Neural progenitor cell (in vitro differentiated cells): ENCODE measurements at regions not wholly inside any gene's neighbourhood (a gene's known extent, or its start where the extent isn't known, plus 50 kb on each side); places are given as distances from the start of the nearest gene placed in this dataset.

Experiments
- EZH2phosphoT487 ChIP-seq: fragments of 200-600 bp; sonication (generic); IDR thresholded peaks from 2 replicates; pipeline ENCODE4 v1.6.1; 2017; ENCODE audit warnings: antibody characterized with exemption
- TF ChIP-seq, protein P1 (sequence below): fragments of 200-600 bp; sonication (generic); IDR thresholded peaks from 2 replicates; pipeline ENCODE4 v1.5.1; 2017; ENCODE audit warnings: antibody characterized with exemption, mild to moderate bottlenecking

DNA sequence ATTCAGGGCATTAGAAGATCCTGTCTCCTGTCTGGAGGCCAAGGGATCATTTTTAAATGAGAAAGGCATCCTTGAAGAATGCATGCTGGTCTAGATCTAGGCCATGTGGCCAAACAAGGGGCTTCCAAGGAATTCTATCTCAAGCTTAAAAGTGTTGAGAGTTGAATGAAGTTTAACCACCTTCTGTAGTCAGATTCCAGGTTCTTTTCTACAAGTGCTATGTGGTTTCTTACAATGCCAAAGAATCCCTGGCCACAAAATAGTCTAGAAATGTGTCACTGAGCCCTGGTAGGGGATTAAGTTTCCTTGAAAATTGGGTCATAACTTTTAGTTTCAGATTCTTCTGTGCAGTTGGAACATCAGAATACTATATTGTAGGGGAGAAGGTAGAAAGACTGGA lies 640.7 kb upstream of the ACVR2A start:
- TF ChIP-seq, protein P1, sequence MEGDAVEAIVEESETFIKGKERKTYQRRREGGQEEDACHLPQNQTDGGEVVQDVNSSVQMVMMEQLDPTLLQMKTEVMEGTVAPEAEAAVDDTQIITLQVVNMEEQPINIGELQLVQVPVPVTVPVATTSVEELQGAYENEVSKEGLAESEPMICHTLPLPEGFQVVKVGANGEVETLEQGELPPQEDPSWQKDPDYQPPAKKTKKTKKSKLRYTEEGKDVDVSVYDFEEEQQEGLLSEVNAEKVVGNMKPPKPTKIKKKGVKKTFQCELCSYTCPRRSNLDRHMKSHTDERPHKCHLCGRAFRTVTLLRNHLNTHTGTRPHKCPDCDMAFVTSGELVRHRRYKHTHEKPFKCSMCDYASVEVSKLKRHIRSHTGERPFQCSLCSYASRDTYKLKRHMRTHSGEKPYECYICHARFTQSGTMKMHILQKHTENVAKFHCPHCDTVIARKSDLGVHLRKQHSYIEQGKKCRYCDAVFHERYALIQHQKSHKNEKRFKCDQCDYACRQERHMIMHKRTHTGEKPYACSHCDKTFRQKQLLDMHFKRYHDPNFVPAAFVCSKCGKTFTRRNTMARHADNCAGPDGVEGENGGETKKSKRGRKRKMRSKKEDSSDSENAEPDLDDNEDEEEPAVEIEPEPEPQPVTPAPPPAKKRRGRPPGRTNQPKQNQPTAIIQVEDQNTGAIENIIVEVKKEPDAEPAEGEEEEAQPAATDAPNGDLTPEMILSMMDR = no peak
- no peak for TF ChIP-seq EZH2phosphoT487
